Activated T-helper 17 cell treated with anti-CD3 and anti-CD28 coated beads, Interleukin-2, amount 50 U/mL, for 72 hours (primary cell): ENCODE measurements at regions not wholly inside any gene's neighbourhood (a gene's known extent, or its start where the extent isn't known, plus 50 kb on each side); places are given as distances from the start of the nearest gene placed in this dataset.
A peak's percentile ranks its signal among the peaks of the same experiment; 100 is the strongest.

Experiments
- ATAC-seq: fragments of 150-1000 bp; cut with Tn5 transposase; replicated peaks from 2 replicates; pipeline ENCODE4 v1.10.0; 2021; ENCODE audit warnings: mild to moderate bottlenecking, moderate library complexity
- H3K27ac Mint-ChIP-seq: one replicate; pipeline ENCODE4 v1.8.0; 2022; ENCODE audit warnings: mixed read lengths
- H3K27me3 Mint-ChIP-seq: one replicate; pipeline ENCODE4 v1.8.0; 2022; ENCODE audit warnings: mixed read lengths
- H3K36me3 Mint-ChIP-seq: one replicate; pipeline ENCODE4 v1.8.0; 2022; ENCODE audit warnings: low read depth, mild to moderate bottlenecking, mixed read lengths
- H3K4me1 Mint-ChIP-seq: one replicate; pipeline ENCODE4 v1.8.0; 2022; ENCODE audit warnings: mixed read lengths
- H3K4me3 Mint-ChIP-seq: one replicate; pipeline ENCODE4 v1.8.0; 2022; ENCODE audit warnings: mild to moderate bottlenecking, mixed read lengths
- H3K9me3 Mint-ChIP-seq: one replicate; pipeline ENCODE4 v1.8.0; 2022; ENCODE audit warnings: mixed read lengths

DNA sequence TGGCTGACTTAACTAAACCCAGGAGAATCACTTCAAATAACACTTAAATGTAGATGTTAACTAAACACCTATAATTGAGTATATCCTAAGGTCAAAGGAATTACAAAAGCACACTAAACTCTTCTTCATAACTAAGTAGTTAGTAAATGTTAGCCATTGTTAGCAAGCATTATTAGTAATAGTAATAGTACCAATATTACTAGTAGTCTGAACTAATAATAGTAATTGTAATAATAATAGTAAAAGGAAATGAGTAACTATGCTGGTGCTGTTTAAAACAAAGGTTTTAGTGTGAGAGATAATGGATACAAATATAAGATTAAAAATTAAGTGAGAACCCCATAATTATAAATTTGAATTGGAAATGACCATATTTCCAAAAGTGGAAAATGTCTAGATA, 641.9 kb upstream of the RORB start:
- ATAC-seq = no peak
- H3K36me3 Mint-ChIP-seq = no peaks in the 10 kb centered on the region
- no peak overlapping the region for H3K27ac Mint-ChIP-seq
- no peaks in the 10 kb centered on the region for H3K27me3 Mint-ChIP-seq
- H3K4me3 Mint-ChIP-seq = no peak overlapping the region
- peaks cover 6% of the 10 kb centered on the region for H3K9me3 Mint-ChIP-seq
- H3K4me1 Mint-ChIP-seq = no peaks in the 10 kb centered on the region

- Mint-ChIP-seq H3K27me3 (no peaks in the 10 kb centered on the region), H3K27ac (no peak overlapping the region), H3K9me3 (peaks cover under 1% of the 10 kb centered on the region), H3K4me1 (no peaks in the 10 kb centered on the region), H3K4me3 (no peak overlapping the region), H3K36me3 (no peaks in the 10 kb centered on the region)
- no peak for ATAC-seq
These were observed 633.2 kb upstream of the RORB start for GRCh38 chr9:73863924-73864323.

GRCh38 chr9:73866451-73866850, 630.7 kb upstream of the RORB start:
- no peak for ATAC-seq
- H3K27me3 Mint-ChIP-seq = no peaks in the 10 kb centered on the region
- no peaks in the 10 kb centered on the region for H3K36me3 Mint-ChIP-seq
- no peak overlapping the region for H3K4me3 Mint-ChIP-seq
- H3K4me1 Mint-ChIP-seq = no peaks in the 10 kb centered on the region
- no peak overlapping the region for H3K27ac Mint-ChIP-seq
- no peaks in the 10 kb centered on the region for H3K9me3 Mint-ChIP-seq

- no peaks in the 10 kb centered on the region for H3K27me3 Mint-ChIP-seq
- H3K9me3 Mint-ChIP-seq = no peaks in the 10 kb centered on the region
- no peaks in the 10 kb centered on the region for H3K36me3 Mint-ChIP-seq
- H3K4me3 Mint-ChIP-seq = no peak overlapping the region
- peak; percentile 87 for ATAC-seq
- no peaks in the 10 kb centered on the region for H3K4me1 Mint-ChIP-seq
- no peak overlapping the region for H3K27ac Mint-ChIP-seq
These were observed 627.9 kb upstream of the RORB start for GRCh38 chr9:73869264-73869663.

- Mint-ChIP-seq H3K27me3 (no peaks in the 10 kb centered on the region), H3K36me3 (no peaks in the 10 kb centered on the region), H3K27ac (no peak overlapping the region), H3K4me1 (no peaks in the 10 kb centered on the region), H3K9me3 (no peaks in the 10 kb centered on the region), H3K4me3 (no peak overlapping the region)
- ATAC-seq = no peak
These were observed 625.5 kb upstream of the RORB start for GRCh38 chr9:73871636-73872035.

- Mint-ChIP-seq H3K36me3 (no peaks in the 10 kb centered on the region), H3K4me1 (no peaks in the 10 kb centered on the region), H3K27me3 (no peaks in the 10 kb centered on the region), H3K9me3 (no peaks in the 10 kb centered on the region), H3K27ac (no peak overlapping the region), H3K4me3 (no peak overlapping the region)
- no peak for ATAC-seq
These were observed 624.4 kb upstream of the RORB start for GRCh38 chr9:73872701-73873100.

DNA sequence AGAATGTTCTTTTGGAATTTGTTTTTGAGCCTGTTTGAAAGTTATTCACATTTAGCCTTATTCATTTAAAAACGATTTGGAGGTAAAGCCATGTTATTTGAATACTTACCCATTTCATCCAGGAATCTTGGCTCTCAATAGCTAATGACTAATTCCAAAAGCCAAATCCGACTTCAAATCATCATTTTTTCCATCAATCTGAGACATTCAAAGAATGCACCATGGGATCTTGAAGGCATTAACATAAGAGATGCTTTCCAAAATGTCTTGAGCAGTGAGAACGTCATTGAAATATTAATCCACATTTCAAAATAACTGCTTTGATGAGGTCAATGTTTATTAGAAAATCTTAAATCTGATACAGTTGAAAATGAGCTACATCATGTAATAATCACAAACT, 617.0 kb upstream of the RORB start:
- no peak overlapping the region for H3K4me3 Mint-ChIP-seq
- ATAC-seq = no peak
- H3K9me3 Mint-ChIP-seq = peaks cover 20% of the 10 kb centered on the region
- no peaks in the 10 kb centered on the region for H3K36me3 Mint-ChIP-seq
- no peaks in the 10 kb centered on the region for H3K27me3 Mint-ChIP-seq
- H3K27ac Mint-ChIP-seq = no peak overlapping the region
- H3K4me1 Mint-ChIP-seq = no peaks in the 10 kb centered on the region

DNA sequence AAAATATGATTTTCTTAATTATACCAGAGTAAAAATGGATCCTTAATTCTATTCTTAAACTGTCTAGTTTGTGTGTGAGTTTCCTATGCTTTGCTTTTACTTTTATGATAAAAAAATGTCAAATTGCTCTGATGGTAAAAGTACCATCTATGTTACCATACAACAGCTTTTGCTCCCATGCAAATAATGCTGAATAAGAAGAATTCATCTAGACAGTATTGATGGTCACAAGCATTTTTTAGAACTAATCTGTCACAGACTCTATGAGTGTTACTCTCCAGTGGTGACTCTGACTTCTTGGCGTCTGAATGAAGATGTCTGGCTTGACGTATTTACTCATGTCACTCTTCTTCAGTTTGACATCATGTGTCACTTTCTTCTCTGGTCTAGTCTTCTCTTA, 608.1 kb upstream of the RORB start:
- peaks cover 19% of the 10 kb centered on the region for H3K9me3 Mint-ChIP-seq
- ATAC-seq = no peak
- no peak overlapping the region for H3K27ac Mint-ChIP-seq
- no peaks in the 10 kb centered on the region for H3K36me3 Mint-ChIP-seq
- H3K4me3 Mint-ChIP-seq = no peak overlapping the region
- H3K4me1 Mint-ChIP-seq = no peaks in the 10 kb centered on the region
- H3K27me3 Mint-ChIP-seq = no peaks in the 10 kb centered on the region

- Mint-ChIP-seq H3K4me1 (no peaks in the 10 kb centered on the region), H3K27ac (no peak overlapping the region), H3K9me3 (peaks cover 12% of the 10 kb centered on the region), H3K36me3 (no peaks in the 10 kb centered on the region), H3K27me3 (no peaks in the 10 kb centered on the region), H3K4me3 (no peak overlapping the region)
- no peak for ATAC-seq
These were observed 606.4 kb upstream of the RORB start for GRCh38 chr9:73890685-73891277.

DNA sequence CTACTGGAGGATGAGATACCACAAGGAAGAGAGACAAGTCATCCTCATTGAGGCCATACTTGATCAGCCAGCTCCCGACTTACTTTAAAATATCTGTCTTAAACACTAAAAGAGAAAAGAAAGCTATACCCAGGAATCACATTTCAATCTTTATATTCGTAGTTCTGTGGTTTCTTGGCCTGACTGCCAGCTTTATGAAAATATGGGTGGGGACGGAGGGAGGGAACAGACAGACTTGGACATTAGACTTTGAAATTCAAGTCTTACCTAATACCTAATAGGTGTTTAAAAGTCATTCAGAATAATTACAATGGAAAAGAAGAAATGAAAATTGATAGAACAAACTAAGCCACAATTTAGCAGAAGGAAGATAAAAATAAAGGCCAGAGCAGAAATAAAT, 604.8 kb upstream of the RORB start:
- no peaks in the 10 kb centered on the region for H3K4me1 Mint-ChIP-seq
- H3K4me3 Mint-ChIP-seq = no peak overlapping the region
- ATAC-seq = no peak
- H3K27ac Mint-ChIP-seq = no peak overlapping the region
- H3K36me3 Mint-ChIP-seq = no peaks in the 10 kb centered on the region
- H3K27me3 Mint-ChIP-seq = no peaks in the 10 kb centered on the region
- peaks cover 9% of the 10 kb centered on the region for H3K9me3 Mint-ChIP-seq

GRCh38 chr9:73893230-73893629, 603.9 kb upstream of the RORB start:
- no peaks in the 10 kb centered on the region for H3K36me3 Mint-ChIP-seq
- no peak for ATAC-seq
- H3K27ac Mint-ChIP-seq = no peak overlapping the region
- H3K4me1 Mint-ChIP-seq = no peaks in the 10 kb centered on the region
- H3K9me3 Mint-ChIP-seq = peaks cover 5% of the 10 kb centered on the region
- H3K27me3 Mint-ChIP-seq = no peaks in the 10 kb centered on the region
- no peak overlapping the region for H3K4me3 Mint-ChIP-seq

- no peak overlapping the region for H3K4me3 Mint-ChIP-seq
- peaks cover 5% of the 10 kb centered on the region for H3K9me3 Mint-ChIP-seq
- no peaks in the 10 kb centered on the region for H3K36me3 Mint-ChIP-seq
- H3K27ac Mint-ChIP-seq = no peak overlapping the region
- no peaks in the 10 kb centered on the region for H3K27me3 Mint-ChIP-seq
- H3K4me1 Mint-ChIP-seq = no peaks in the 10 kb centered on the region
- ATAC-seq = no peak
These were observed 601.1 kb upstream of the RORB start for GRCh38 chr9:73896061-73896460.

- ATAC-seq = no peak
- no peak overlapping the region for H3K4me3 Mint-ChIP-seq
- H3K9me3 Mint-ChIP-seq = peaks cover 13% of the 10 kb centered on the region
- H3K36me3 Mint-ChIP-seq = no peaks in the 10 kb centered on the region
- no peaks in the 10 kb centered on the region for H3K4me1 Mint-ChIP-seq
- no peaks in the 10 kb centered on the region for H3K27me3 Mint-ChIP-seq
- H3K27ac Mint-ChIP-seq = no peak overlapping the region
These were observed 590.5 kb upstream of the RORB start for GRCh38 chr9:73906671-73907070.

GRCh38 chr9:73911804-73912203, 585.3 kb upstream of the RORB start:
- no peaks in the 10 kb centered on the region for H3K4me1 Mint-ChIP-seq
- ATAC-seq = no peak
- no peak overlapping the region for H3K4me3 Mint-ChIP-seq
- no peaks in the 10 kb centered on the region for H3K36me3 Mint-ChIP-seq
- peaks cover 13% of the 10 kb centered on the region for H3K9me3 Mint-ChIP-seq
- H3K27ac Mint-ChIP-seq = no peak overlapping the region
- no peaks in the 10 kb centered on the region for H3K27me3 Mint-ChIP-seq

DNA sequence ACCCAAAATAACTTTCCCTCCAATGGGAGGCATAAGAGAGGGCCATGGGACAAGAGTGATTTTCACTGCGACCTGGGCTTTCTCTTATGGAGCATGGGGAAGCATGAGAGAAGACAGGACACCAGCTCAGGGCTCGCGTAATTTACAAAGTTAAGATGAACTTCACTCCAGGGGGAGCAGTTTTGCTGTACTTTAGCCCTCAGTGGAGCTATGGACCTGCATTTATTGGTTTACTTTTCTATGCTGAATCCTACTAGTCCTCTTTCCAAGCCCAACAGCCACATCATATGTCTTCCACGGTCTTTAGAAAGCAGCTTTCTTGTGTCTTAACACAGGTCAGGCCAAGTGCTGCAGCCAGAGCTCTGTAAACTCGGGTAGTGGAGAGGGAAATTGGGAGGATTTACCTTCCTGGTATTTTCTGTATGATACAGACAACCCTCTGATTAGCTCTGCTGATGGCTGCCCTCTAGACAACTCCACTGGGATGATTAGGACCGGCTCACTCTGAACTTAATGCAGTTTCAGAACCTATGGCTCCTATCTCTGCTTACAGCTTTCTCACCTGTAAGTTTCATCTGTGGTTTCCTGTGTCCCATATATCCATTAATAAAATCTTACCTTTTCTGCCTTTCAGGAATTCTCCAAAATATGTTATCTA, 581.0 kb upstream of the RORB start:
- no peaks in the 10 kb centered on the region for H3K36me3 Mint-ChIP-seq
- peaks cover 3% of the 10 kb centered on the region for H3K9me3 Mint-ChIP-seq
- no peak overlapping the region for H3K4me3 Mint-ChIP-seq
- no peak overlapping the region for H3K27ac Mint-ChIP-seq
- ATAC-seq = no peak
- no peaks in the 10 kb centered on the region for H3K4me1 Mint-ChIP-seq
- H3K27me3 Mint-ChIP-seq = no peaks in the 10 kb centered on the region

- H3K36me3 Mint-ChIP-seq = no peaks in the 10 kb centered on the region
These were observed 577.4 kb upstream of the RORB start for GRCh38 chr9:73919712-73920111.

More at GRCh38 chr9:73919712-73920111, 577.4 kb upstream of the RORB start:
- H3K27me3 Mint-ChIP-seq = no peaks in the 10 kb centered on the region
- ATAC-seq = no peak
- H3K9me3 Mint-ChIP-seq = peaks cover 9% of the 10 kb centered on the region
- H3K4me3 Mint-ChIP-seq = no peak overlapping the region
- no peak overlapping the region for H3K27ac Mint-ChIP-seq
- no peaks in the 10 kb centered on the region for H3K4me1 Mint-ChIP-seq
